Kidney (tissue), 13 donors: ENCODE measurements at regions not wholly inside any gene's neighbourhood (a gene's known extent, or its start where the extent isn't known, plus 50 kb on each side); places are given as distances from the start of the nearest gene placed in this dataset.

Source experiments
- DNase-seq, 5 donors: peaks; one replicate each; pipeline ENCODE4 v3.0.0-alpha.2; 2013 to 2020
- FAIRE-seq: peaks from 2 replicates; lab custom pipeline; 2012; peaks lifted over from hg19 to GRCh38; lab: Jason Lieb, UNC
- H3K27ac ChIP-seq, 2 donors: one replicate each; pipeline ENCODE4 v1.7.0; 2013; ENCODE audit warnings: low read depth in 2 of 2, low read length in 2 of 2, inconsistent platforms in 1 of 2
- H3K27me3 ChIP-seq: one replicate; pipeline ENCODE4 v1.7.1; 2013; ENCODE audit warnings: low read length, inconsistent platforms; ENCODE audit not compliant: control insufficient read depth, insufficient read depth
- H3K36me3 ChIP-seq, 3 donors: one replicate each; pipeline versions ENCODE4 v1.7.0 to v1.7.1; 2013; ENCODE audit warnings: low read length in 3 of 3, control low read depth in 1 of 3, inconsistent platforms in 1 of 3; ENCODE audit not compliant: insufficient read depth in 3 of 3, control insufficient read depth in 2 of 3
- H3K4me1 ChIP-seq, 3 donors: one replicate each; pipeline versions ENCODE4 v1.7.0 to v1.7.1; 2013; ENCODE audit warnings: low read length in 3 of 3, inconsistent platforms in 1 of 3, low read depth in 1 of 3; ENCODE audit not compliant: control insufficient read depth in 2 of 3, insufficient read depth in 2 of 3
- H3K4me3 ChIP-seq, 3 donors: one replicate each; pipeline versions ENCODE4 v1.7.0 to v1.8.1; 2013; ENCODE audit warnings: low read length in 3 of 3, control low read depth in 1 of 3, inconsistent platforms in 1 of 3
- H3K9ac ChIP-seq, 3 donors: one replicate each; pipeline versions ENCODE4 v1.7.0 to v1.7.1; 2013; ENCODE audit warnings: low read length in 3 of 3, control low read depth in 1 of 3, inconsistent platforms in 1 of 3
- H3K9me3 ChIP-seq, 3 donors: one replicate each; pipeline versions ENCODE4 v1.7.0 to v1.7.1; 2013; ENCODE audit warnings: low read length in 3 of 3, control low read depth in 1 of 3, inconsistent platforms in 1 of 3; ENCODE audit not compliant: control insufficient read depth in 2 of 3, insufficient read depth in 1 of 3
- CTCF ChIP-seq: IDR thresholded peaks from 3 replicates; pipeline ENCODE4 v1.5.1; 2012; ENCODE audit warnings: mild to moderate bottlenecking, moderate library complexity, borderline replicate concordance; ENCODE audit not compliant: insufficient read depth; ENCODE audit errors: extremely low read depth
- intact Hi-C: fragments of 100-400 bp; cut with DNase I; formaldehyde crosslinking; loops from one replicate; pipeline ENCODE4 v1.11.1; 2022
- donor health status: control.
- donor health status: control.
- donor health status: control.
- donor health status: control.
- donor health status: control.
- donor health status: DM: yes; HTN: yes; CAD: no.
- donor health status: Normal renal cell carcinoma (clear cell type).

- Histone ChIP-seq H3K27me3 (no peaks in the 10 kb centered on the region), H3K4me3 (no peak overlapping the region), H3K9ac (no peak overlapping the region), H3K4me1 (no peaks in the 10 kb centered on the region), H3K9me3 (no peaks in the 10 kb centered on the region), H3K27ac (no peak overlapping the region), H3K36me3 (no peaks in the 10 kb centered on the region)
- intact Hi-C loops: no loop called here
- FAIRE-seq (no peak), DNase-seq (no peak)
- TF ChIP-seq CTCF: no peak
Observed at GRCh38 chr20:20802328-20802727, 89.9 kb upstream of the RALGAPA2 start.

- FAIRE-seq (no peak), DNase-seq (no peak)
- no peaks in the 10 kb centered on the region for H3K36me3 ChIP-seq
- H3K4me1 ChIP-seq: no peaks in the 10 kb centered on the region
- TF ChIP-seq CTCF: no peak
- H3K4me3 ChIP-seq: no peak overlapping the region
- H3K27ac ChIP-seq: no peak overlapping the region
- no peak overlapping the region for H3K9ac ChIP-seq
- intact Hi-C loops: no loop called here
- H3K27me3 ChIP-seq: no peaks in the 10 kb centered on the region
- H3K9me3 ChIP-seq: no peaks in the 10 kb centered on the region
Observed at GRCh38 chr20:20799716-20800312, 87.4 kb upstream of the RALGAPA2 start.

GRCh38 chr20:20797521-20798310, 85.3 kb upstream of the RALGAPA2 start:
- no peak for FAIRE-seq
- Histone ChIP-seq H3K9ac (no peak overlapping the region), H3K27me3 (no peaks in the 10 kb centered on the region), H3K4me3 (no peak overlapping the region), H3K27ac (no peak overlapping the region), H3K4me1 (no peaks in the 10 kb centered on the region), H3K36me3 (no peaks in the 10 kb centered on the region), H3K9me3 (no peaks in the 10 kb centered on the region)
- TF ChIP-seq CTCF: no peak
- intact Hi-C loops: no loop called here
- no peak for DNase-seq
